ENCODE measurements at regions not wholly inside any gene's neighbourhood (a gene's known extent, or its start where the extent isn't known, plus 50 kb on each side); places are given as distances from the start of the nearest gene placed in this dataset.

DNA sequence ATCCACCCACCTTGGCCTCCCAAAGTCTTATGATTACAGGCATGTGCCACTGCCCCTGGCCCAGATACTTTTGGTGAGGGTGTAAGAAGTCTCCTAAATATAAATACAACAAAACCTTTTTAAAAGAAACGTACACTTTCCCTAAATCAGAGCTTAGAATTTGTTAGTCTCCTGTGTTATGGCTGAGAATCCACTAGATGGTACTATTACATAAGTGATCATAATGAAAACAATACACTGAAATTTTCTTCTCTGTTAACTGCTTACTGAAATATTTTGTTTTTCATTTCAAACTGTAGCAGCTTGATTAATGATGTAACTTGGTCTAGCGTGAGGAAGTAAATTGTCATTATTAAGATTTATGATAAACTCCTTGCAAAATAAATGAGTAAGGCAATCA is 74.8 kb upstream of the FAM98A start:
- H3K4me1 ChIP-seq, result no peaks in the 10 kb centered on the region
- no peak for DNase-seq (ENCODE audit: low spot score in 2 of 2)
- H3K27me3 ChIP-seq, result no peaks in the 10 kb centered on the region
- no peak overlapping the region for H3K4me3 ChIP-seq
- no peaks in the 10 kb centered on the region for H3K9me3 ChIP-seq
- TF ChIP-seq POLR2A (IDR thresholded peaks at IDR 0.05) (no peak), EP300 (IDR thresholded peaks at IDR 0.05) (no peak)
- TF ChIP-seq, protein P1, sequence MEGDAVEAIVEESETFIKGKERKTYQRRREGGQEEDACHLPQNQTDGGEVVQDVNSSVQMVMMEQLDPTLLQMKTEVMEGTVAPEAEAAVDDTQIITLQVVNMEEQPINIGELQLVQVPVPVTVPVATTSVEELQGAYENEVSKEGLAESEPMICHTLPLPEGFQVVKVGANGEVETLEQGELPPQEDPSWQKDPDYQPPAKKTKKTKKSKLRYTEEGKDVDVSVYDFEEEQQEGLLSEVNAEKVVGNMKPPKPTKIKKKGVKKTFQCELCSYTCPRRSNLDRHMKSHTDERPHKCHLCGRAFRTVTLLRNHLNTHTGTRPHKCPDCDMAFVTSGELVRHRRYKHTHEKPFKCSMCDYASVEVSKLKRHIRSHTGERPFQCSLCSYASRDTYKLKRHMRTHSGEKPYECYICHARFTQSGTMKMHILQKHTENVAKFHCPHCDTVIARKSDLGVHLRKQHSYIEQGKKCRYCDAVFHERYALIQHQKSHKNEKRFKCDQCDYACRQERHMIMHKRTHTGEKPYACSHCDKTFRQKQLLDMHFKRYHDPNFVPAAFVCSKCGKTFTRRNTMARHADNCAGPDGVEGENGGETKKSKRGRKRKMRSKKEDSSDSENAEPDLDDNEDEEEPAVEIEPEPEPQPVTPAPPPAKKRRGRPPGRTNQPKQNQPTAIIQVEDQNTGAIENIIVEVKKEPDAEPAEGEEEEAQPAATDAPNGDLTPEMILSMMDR (IDR thresholded peaks at IDR 0.05), result peak in 2 of 5 experiments; percentile 10 to 21
- no peak overlapping the region for H3K27ac ChIP-seq
- no peaks in the 10 kb centered on the region for H3K36me3 ChIP-seq
- WGBS, 2 donors, result 7 to 11% methylated on average over 2 of the region's 2 CpGs

DNA sequence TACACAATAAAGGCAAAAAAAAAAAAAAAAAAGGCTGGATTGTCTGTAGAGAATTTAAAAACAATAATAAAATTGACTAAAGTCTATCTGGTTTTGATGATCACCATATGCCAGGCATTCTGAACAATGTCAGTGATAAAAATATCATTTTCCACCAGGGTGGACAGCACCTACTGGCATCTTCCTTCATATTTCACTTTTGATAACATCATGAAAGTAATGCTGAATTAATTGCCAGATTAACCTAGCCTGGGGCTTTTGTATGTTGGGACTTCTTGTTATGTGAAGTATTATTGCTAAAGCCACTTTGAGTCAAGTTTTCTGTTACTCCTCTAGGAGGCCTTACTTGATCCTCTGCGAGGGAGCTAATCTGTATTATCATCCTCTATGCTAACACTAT is 73.8 kb upstream of the FAM98A start:
- TF ChIP-seq EP300 (IDR thresholded peaks at IDR 0.05) (no peak), POLR2A (IDR thresholded peaks at IDR 0.05) (no peak)
- TF ChIP-seq, protein P1 (IDR thresholded peaks at IDR 0.05), result no peak
- Histone ChIP-seq H3K36me3 (no peaks in the 10 kb centered on the region), H3K27ac (no peak overlapping the region), H3K4me1 (no peaks in the 10 kb centered on the region), H3K27me3 (no peaks in the 10 kb centered on the region), H3K9me3 (no peaks in the 10 kb centered on the region), H3K4me3 (no peak overlapping the region)
- WGBS, 2 donors, result 83 to 85% methylated on average over 1 of the region's 1 CpG
- no peak for DNase-seq (ENCODE audit: low spot score in 2 of 2)

DNA sequence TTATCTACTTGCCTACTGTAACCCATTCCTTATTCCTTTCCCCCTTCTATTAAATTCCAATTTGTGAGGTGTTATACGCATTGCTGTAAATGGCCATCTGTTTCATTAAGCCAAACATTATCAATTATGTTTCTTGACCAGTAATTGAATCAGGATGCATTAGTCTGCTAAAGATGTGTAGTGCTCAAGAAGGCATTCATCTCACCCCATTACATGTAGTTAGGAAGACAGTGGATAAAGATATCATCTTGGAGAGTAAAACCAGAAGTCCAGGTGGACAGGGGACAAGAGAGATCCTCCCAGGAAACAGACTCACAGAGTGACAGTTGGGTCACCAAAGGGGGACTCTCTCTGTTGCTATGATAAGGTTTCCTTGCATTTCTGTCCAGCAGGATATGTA is 73.3 kb upstream of the FAM98A start:
- no peaks in the 10 kb centered on the region for H3K36me3 ChIP-seq
- H3K27me3 ChIP-seq, result no peaks in the 10 kb centered on the region
- no peaks in the 10 kb centered on the region for H3K4me1 ChIP-seq
- DNase-seq (ENCODE audit: low spot score in 2 of 2), result no peak
- TF ChIP-seq POLR2A (IDR thresholded peaks at IDR 0.05) (no peak), EP300 (IDR thresholded peaks at IDR 0.05) (no peak)
- TF ChIP-seq, protein P1 (IDR thresholded peaks at IDR 0.05), result no peak
- H3K9me3 ChIP-seq, result no peaks in the 10 kb centered on the region
- H3K27ac ChIP-seq, result no peak overlapping the region
- WGBS, 2 donors, result 92 to 98% methylated on average over 1 of the region's 1 CpG
- H3K4me3 ChIP-seq, result no peak overlapping the region

DNA sequence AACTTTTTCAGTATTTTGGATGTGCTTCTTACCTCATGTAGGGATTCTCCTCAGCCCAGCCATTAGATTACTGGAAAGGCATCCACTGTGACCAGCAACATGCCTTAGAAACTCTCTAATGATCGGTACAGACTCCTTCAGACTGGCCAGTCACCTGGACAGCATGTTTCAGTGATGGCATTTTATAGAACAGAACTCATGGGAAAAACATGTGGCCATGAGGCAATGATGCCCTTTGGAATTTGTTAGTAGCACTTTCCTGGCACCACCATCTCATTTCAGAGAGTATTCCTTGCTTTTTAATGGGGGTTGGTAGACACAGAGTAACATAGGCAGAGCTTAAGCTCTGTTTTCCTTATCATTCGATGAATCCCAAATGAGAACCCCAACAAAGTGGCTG is 72.1 kb upstream of the FAM98A start:
- Histone ChIP-seq H3K27ac (no peak overlapping the region), H3K4me3 (no peak overlapping the region), H3K9me3 (no peaks in the 10 kb centered on the region), H3K4me1 (no peaks in the 10 kb centered on the region), H3K27me3 (no peaks in the 10 kb centered on the region), H3K36me3 (no peaks in the 10 kb centered on the region)
- no peak for TF ChIP-seq EP300 (IDR thresholded peaks at IDR 0.05)
- TF ChIP-seq, protein P1 (IDR thresholded peaks at IDR 0.05), result no peak
- no peak for TF ChIP-seq POLR2A (IDR thresholded peaks at IDR 0.05)
- DNase-seq (ENCODE audit: low spot score in 2 of 2), result no peak
- WGBS, 2 donors, result 91 to 94% methylated on average over 2 of the region's 2 CpGs

DNA sequence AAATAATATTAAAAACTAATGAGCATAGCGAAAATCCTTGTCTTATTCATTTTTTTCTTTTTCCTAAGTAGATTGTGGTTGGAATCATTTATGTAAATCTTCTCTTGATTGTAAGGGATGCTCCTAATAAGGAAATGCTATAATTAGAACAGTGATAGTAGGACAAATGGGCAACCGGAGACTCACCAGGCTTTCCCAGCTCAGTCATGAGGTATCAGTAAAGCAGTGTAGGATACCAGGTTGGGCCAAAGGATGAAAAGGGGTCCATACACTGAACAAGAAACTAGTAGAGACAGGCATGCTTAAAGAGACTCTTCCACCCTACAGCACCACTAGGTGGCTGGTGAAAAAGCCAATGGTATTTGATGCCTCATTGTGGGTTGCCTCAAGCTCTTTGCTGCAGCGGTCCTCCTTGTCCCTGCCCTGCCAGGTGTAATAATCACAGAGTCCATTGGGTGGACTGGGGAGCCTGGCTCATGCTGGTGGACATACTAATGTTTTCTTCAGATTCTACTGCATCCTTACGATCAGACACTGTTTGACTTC is 71.4 kb upstream of the FAM98A start:
- 87 to 90% methylated on average over 4 of the region's 4 CpGs for whole genome bisulfite sequencing, 2 donors

More for the DNA sequence above, 71.4 kb upstream of the FAM98A start:
- H3K27ac ChIP-seq, result no peak overlapping the region
- peaks cover 0 to under 1% (median under 1%) of the 10 kb centered on the region in 4 donors for H3K9me3 ChIP-seq
- no peak overlapping the region for H3K4me3 ChIP-seq
- TF ChIP-seq, protein P1 (IDR thresholded peaks at IDR 0.05), result no peak
- TF ChIP-seq POLR2A (IDR thresholded peaks at IDR 0.05) (no peak), EP300 (IDR thresholded peaks at IDR 0.05) (no peak)
- H3K27me3 ChIP-seq, result no peaks in the 10 kb centered on the region
- no peak for DNase-seq (ENCODE audit: low spot score in 2 of 2)
- no peaks in the 10 kb centered on the region for H3K4me1 ChIP-seq
- no peaks in the 10 kb centered on the region for H3K36me3 ChIP-seq

All from tibial nerve (tissue), 4 donors.